ENCODE measurements at regions not wholly inside any gene's neighbourhood (a gene's known extent, or its start where the extent isn't known, plus 50 kb on each side); places are given as distances from the start of the nearest gene placed in this dataset.
A peak's percentile ranks its signal among the peaks of the same experiment; 100 is the strongest.

DNA sequence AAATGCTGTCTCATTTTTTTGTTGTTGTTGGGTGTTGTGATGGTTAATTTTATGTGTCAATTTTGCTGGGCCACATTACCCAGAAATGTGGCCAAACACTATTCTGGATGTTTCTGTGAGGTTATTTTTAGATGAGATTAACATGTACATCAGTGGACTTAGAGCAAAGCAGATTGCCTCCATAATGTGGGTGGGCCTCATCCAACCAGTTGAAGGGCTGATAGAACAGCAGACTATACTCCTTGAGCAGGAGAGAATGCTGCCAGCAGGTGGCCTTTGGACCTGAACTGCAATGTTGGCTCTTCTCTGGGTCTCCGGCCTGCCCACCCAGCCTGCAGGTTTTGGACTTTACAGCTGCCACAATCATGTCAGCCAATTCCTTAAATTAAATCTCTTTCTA, 169.0 kb downstream of the FTCDNL1 start:
- Mint-ChIP-seq H3K27ac (no peak overlapping the region), H3K9me3 (ENCODE audit: low read depth) (no peaks in the 10 kb centered on the region), H3K4me3 (no peak overlapping the region), H3K27me3 (peaks cover 8% of the 10 kb centered on the region), H3K4me1 (peaks cover 12% of the 10 kb centered on the region), H3K36me3 (ENCODE audit: low read depth) (no peaks in the 10 kb centered on the region)
- no peak for DNase-seq
- ChIA-PET POLR2A (no interaction called here), CTCF (no interaction called here)
- ATAC-seq = no peak
- intact Hi-C loops (cut with DNase I, micrococcal nuclease) = loop anchor here in 1 of 2 experiments (1.0 kb wide), 1 partner anchor 34 kb away; no protein-coding TSS in a partner anchor

DNA sequence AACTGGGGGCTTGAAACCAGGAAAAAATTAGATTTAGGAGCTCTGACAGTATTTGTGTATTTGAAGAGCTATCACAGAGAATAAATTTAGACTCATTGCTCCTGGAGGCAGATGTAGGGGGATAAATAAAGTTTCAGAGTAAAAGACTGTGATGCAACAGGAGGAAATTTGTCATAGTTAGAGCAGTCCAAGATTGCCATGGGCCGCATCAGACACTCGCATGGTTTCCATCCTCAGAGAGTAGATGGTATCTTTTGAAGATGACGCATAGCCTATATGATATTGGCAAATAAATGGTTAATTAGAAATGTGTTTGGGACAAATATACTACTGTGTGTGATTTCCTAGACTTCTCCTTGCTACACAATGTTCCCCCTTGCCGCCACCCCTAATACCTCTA, 170.5 kb downstream of the FTCDNL1 start:
- intact Hi-C loops (cut with DNase I, micrococcal nuclease) = no loop called here
- Mint-ChIP-seq H3K27ac (no peak overlapping the region), H3K4me3 (no peak overlapping the region), H3K36me3 (ENCODE audit: low read depth) (no peaks in the 10 kb centered on the region), H3K4me1 (peaks cover 9% of the 10 kb centered on the region), H3K27me3 (peaks cover 8% of the 10 kb centered on the region), H3K9me3 (ENCODE audit: low read depth) (no peaks in the 10 kb centered on the region)
- ATAC-seq (no peak), DNase-seq (no peak)
- ChIA-PET CTCF (no interaction called here), POLR2A (no interaction called here)

DNA sequence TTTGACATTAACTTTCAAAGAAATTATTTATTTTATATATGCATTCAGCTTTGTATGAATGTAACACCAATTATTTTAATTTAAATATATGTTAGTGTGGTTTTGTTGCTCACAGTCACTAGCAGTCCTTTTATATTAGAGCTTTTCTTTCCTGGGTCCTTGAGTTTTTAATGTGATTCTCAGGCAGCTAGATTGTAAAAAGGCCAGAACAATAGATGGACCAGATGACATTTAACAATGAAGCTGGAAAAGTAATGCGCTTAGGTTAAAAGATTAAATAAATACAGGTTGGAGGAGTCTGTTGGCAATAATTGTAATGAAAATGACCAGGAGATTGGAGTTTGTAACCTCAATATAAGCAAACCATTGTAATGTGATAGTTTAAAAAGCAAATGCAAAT, 171.1 kb downstream of the FTCDNL1 start:
- DNase-seq = no peak
- Mint-ChIP-seq H3K4me1 (peaks cover 3% of the 10 kb centered on the region), H3K36me3 (ENCODE audit: low read depth) (no peaks in the 10 kb centered on the region), H3K27me3 (peaks cover 8% of the 10 kb centered on the region), H3K4me3 (no peak overlapping the region), H3K27ac (no peak overlapping the region), H3K9me3 (ENCODE audit: low read depth) (no peaks in the 10 kb centered on the region)
- ChIA-PET POLR2A (no interaction called here), CTCF (no interaction called here)
- intact Hi-C loops (cut with DNase I, micrococcal nuclease) = no loop called here
- no peak for ATAC-seq

DNA sequence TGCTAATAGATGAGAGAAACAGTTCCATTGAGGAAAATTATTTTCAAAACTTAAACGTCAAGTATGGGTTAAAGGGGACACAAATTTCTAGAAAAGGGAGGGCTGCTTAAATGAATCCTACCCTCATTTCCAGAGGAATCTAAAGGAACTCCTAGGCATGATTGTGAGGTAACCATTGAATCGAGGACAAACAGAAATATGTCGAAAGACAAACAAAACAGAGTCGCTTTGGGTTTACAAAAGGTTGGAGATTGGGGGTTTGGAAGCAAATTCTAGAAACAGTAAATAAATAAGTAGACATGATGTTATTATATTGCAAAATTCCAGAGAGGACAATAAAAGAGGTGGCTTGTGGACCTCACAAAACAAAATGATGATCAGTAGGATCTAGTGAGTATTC, 173.1 kb downstream of the FTCDNL1 start:
- CTCF ChIA-PET = no interaction called here

DNA sequence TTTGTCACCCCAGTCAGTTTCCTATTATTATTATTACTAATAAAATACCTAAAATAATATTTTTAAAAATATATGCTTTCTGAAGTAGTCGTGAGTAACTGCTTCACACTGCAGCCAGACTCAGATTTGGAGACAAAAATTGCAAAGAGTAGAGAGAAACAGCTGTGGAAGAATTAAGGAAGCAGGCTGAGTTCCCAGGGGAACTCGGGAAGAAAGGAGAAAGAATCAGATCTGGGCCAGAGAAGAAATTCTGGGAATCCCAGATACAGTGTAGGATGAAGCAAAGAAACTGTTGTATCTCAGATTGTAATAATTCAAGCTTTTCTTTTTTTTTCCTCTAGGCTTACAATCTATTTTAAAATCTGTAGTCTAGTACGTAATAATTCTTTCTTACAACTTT, 182.3 kb downstream of the FTCDNL1 start:
- H3K9me3 Mint-ChIP-seq (ENCODE audit: low read depth) = no peaks in the 10 kb centered on the region
- ATAC-seq (no peak), DNase-seq (no peak)
- peaks cover 16% of the 10 kb centered on the region for H3K27me3 Mint-ChIP-seq
- POLR2A ChIA-PET = no interaction called here
- H3K36me3 Mint-ChIP-seq (ENCODE audit: low read depth) = no peaks in the 10 kb centered on the region
- no peak overlapping the region for H3K27ac Mint-ChIP-seq
- CTCF ChIA-PET = no interaction called here
- intact Hi-C loops (cut with DNase I, micrococcal nuclease) = no loop called here
- no peaks in the 10 kb centered on the region for H3K4me1 Mint-ChIP-seq
- H3K4me3 Mint-ChIP-seq = no peak overlapping the region

More for the DNA sequence above, 173.1 kb downstream of the FTCDNL1 start:
- Mint-ChIP-seq H3K9me3 (ENCODE audit: low read depth) (no peaks in the 10 kb centered on the region), H3K27me3 (peaks cover 8% of the 10 kb centered on the region), H3K36me3 (ENCODE audit: low read depth) (no peaks in the 10 kb centered on the region), H3K4me1 (no peaks in the 10 kb centered on the region), H3K4me3 (no peak overlapping the region), H3K27ac (no peak overlapping the region)
- POLR2A ChIA-PET = no interaction called here
- intact Hi-C loops (cut with DNase I, micrococcal nuclease) = no loop called here
- ATAC-seq (no peak), DNase-seq (no peak)

DNA sequence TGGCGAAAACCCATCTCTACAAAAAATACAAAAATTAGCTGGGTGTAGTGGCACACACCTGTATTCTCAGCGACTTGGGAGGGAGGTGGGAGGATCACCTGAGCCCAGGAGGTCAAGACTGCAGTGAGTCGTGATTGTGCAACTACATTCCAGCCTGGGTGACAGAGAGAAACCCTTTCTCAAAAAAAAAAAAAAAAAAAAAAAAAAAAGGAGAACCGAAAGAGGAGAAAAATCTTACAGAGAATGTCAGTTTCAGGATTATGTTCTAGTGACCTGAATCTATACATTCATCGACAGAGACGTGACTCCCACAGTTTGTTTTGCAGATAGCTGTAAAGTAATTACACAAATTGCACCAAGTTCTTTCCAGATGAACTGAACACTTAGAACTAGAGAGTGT, 187.8 kb downstream of the FTCDNL1 start:
- DNase-seq (no peak), ATAC-seq (no peak)
- POLR2A ChIA-PET = no interaction called here
- Mint-ChIP-seq H3K4me1 (no peaks in the 10 kb centered on the region), H3K4me3 (no peak overlapping the region), H3K27me3 (peaks cover 23% of the 10 kb centered on the region), H3K36me3 (ENCODE audit: low read depth) (peaks cover 1% of the 10 kb centered on the region), H3K9me3 (ENCODE audit: low read depth) (no peaks in the 10 kb centered on the region), H3K27ac (no peak overlapping the region)
- CTCF ChIA-PET = no interaction called here
- intact Hi-C loops (cut with DNase I, micrococcal nuclease) = no loop called here

DNA sequence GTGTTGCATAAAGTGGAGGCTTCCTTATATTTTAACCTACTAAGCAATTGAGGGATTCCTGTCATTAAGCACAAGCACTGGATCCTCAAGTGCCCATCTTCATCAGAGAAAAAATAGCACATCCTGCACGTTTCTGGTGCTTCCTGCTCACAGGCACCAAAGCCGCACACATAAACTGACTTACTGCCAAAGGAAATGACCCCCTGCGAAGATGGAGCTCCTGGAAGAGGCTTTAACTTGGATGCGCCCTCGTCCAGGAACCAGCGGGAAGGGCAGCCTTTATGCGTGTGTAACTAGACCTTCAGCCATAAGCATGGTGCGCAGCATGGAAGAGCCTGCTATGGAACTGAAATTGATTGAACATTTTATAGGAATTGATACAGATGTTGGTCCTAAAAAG, 188.7 kb downstream of the FTCDNL1 start:
- no peak overlapping the region for H3K4me3 Mint-ChIP-seq
- DNase-seq (no peak), ATAC-seq (no peak)
- POLR2A ChIA-PET = no interaction called here
- intact Hi-C loops (cut with DNase I, micrococcal nuclease) = no loop called here
- peaks cover 1% of the 10 kb centered on the region for H3K36me3 Mint-ChIP-seq (ENCODE audit: low read depth)
- CTCF ChIA-PET = no interaction called here
- peaks cover 7% of the 10 kb centered on the region for H3K9me3 Mint-ChIP-seq (ENCODE audit: low read depth)
- H3K4me1 Mint-ChIP-seq = no peaks in the 10 kb centered on the region
- H3K27me3 Mint-ChIP-seq = peaks cover 30% of the 10 kb centered on the region
- no peak overlapping the region for H3K27ac Mint-ChIP-seq

DNA sequence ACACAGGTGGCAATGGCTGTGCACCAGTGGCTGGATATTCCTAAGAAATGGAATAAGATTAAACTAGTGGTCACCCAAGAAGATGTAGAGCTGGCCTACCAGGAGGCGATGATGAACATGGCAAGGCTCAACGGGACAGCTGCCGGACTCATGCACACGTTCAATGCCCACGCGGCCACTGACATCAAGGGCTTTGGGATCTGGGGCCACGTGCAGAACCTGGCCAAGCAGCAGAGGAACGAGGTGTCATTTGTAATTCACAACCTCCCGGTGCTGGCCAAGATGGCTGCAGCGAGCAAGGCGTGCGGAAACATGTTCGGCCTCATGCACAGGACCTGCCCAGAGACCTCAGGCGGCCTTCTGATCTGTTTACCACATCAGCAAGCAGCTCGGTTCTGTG, 190.8 kb downstream of the FTCDNL1 start:
- ATAC-seq = no peak
- POLR2A ChIA-PET = no interaction called here
- H3K9me3 Mint-ChIP-seq (ENCODE audit: low read depth) = peaks cover 16% of the 10 kb centered on the region
- H3K27ac Mint-ChIP-seq = no peak overlapping the region
- peaks cover 1% of the 10 kb centered on the region for H3K36me3 Mint-ChIP-seq (ENCODE audit: low read depth)
- intact Hi-C loops (cut with DNase I, micrococcal nuclease) = no loop called here
- H3K4me3 Mint-ChIP-seq = no peak overlapping the region
- peaks cover 35% of the 10 kb centered on the region for H3K27me3 Mint-ChIP-seq
- CTCF ChIA-PET = no interaction called here
- no peaks in the 10 kb centered on the region for H3K4me1 Mint-ChIP-seq
- DNase-seq = no peak

DNA sequence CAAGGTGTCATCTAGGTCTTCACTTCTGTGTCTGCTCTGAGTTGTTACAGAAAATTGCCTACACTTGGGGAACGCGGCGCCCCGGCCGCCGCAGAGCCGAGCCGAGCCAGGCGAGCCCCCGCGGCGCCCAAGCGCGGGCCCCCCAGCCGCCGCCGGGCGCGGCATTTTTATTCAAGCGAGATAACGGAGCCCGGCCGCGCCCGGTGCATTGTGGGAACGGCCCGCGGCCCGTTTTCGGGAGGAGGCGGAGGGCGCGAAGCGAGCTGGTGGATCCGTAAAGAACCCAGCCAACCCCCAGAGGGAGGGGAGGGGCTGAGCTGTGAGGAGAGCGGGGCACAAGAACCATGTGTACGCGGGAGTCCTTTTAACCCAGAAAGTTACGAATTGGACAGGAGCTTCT, 191.8 kb downstream of the FTCDNL1 start:
- no peak overlapping the region for H3K4me3 Mint-ChIP-seq
- CTCF ChIA-PET = no interaction called here
- peak; percentile 57 for ATAC-seq

DNA sequence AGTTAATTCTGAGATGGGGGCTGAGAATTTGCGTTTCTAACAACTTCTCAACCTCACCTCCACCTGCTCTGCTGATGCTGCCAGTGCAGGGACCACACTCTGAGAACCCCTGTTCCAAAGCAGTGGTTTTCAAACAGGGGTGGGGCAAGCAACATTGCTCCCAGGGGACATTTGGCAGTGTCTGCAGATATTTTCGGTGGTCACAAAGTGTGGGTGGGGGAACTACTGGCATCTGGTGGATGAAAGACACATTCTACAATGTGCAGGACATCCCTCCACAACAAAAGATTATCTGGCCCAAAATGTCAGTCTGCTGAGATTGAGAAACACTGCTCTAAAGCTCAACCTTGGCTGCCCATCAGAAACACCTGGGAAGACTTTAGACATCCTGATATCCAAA, 188.7 kb upstream of the SATB2 start:
- H3K4me3 Mint-ChIP-seq = no peak overlapping the region
- H3K27ac Mint-ChIP-seq = no peak overlapping the region
- H3K27me3 Mint-ChIP-seq = peaks cover 4% of the 10 kb centered on the region
- DNase-seq (no peak), ATAC-seq (no peak)
- ChIA-PET POLR2A (no interaction called here), CTCF (no interaction called here)
- intact Hi-C loops (cut with DNase I, micrococcal nuclease) = no loop called here
- no peaks in the 10 kb centered on the region for H3K4me1 Mint-ChIP-seq
- no peaks in the 10 kb centered on the region for H3K36me3 Mint-ChIP-seq (ENCODE audit: low read depth)
- no peaks in the 10 kb centered on the region for H3K9me3 Mint-ChIP-seq (ENCODE audit: low read depth)

More for the DNA sequence above, 191.8 kb downstream of the FTCDNL1 start:
- Mint-ChIP-seq H3K36me3 (ENCODE audit: low read depth) (peaks cover 1% of the 10 kb centered on the region), H3K9me3 (ENCODE audit: low read depth) (peaks cover 20% of the 10 kb centered on the region), H3K4me1 (no peaks in the 10 kb centered on the region), H3K27me3 (peaks cover 35% of the 10 kb centered on the region), H3K27ac (no peak overlapping the region)
- intact Hi-C loops (cut with DNase I, micrococcal nuclease) = no loop called here
- peak; percentile 51 for DNase-seq
- POLR2A ChIA-PET = no interaction called here

DNA sequence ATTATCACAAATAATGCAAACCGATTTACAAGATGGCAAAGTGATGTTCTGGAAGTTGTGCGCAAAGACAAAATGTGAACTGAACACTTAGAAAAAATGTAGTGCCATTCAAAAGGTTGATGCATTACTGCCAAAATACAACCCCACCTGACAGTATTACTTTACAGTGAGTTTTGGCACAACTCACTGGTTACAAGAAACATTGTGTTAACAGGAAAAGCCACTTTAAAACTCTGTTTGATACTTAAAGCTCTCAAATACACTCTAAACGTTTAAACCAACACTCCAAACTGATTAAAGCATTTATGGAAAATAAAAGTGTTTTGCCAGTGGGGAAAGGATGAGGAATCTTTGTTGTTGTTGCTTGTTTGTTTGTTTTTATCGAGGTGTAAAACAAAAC, 173.4 kb upstream of the SATB2 start:
- ChIA-PET POLR2A (no interaction called here), CTCF (interaction anchor here (0.6 kb wide), 1 partner anchor 283 kb away, joined by 3 read pairs; no protein-coding TSS in a partner anchor)
- Mint-ChIP-seq H3K4me3 (no peak overlapping the region), H3K36me3 (ENCODE audit: low read depth) (no peaks in the 10 kb centered on the region), H3K27me3 (peaks cover 2% of the 10 kb centered on the region), H3K9me3 (ENCODE audit: low read depth) (no peaks in the 10 kb centered on the region), H3K4me1 (no peaks in the 10 kb centered on the region), H3K27ac (no peak overlapping the region)
- DNase-seq (no peak), ATAC-seq (no peak)
- intact Hi-C loops (cut with DNase I, micrococcal nuclease) = no loop called here

DNA sequence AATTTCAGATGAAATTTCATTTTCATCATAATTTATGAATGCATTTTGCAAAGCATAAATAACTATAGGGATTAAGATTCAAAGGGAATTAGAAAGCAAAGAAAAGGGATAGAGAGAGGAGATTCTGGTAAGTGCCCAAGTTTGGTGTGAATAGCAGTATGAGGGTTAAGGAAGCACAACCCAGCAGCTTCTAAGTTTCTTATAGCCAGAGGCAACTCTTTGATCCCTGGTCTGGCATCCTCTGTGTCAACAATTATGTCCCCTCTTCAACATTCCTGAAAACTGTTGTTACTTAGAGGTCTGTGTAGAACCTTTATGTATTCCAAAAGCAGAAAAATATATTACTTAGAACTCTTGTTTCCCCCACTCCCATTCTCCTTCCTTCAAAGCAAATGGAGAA, 171.6 kb upstream of the SATB2 start:
- H3K4me3 Mint-ChIP-seq = no peak overlapping the region
- H3K4me1 Mint-ChIP-seq = no peaks in the 10 kb centered on the region

DNA sequence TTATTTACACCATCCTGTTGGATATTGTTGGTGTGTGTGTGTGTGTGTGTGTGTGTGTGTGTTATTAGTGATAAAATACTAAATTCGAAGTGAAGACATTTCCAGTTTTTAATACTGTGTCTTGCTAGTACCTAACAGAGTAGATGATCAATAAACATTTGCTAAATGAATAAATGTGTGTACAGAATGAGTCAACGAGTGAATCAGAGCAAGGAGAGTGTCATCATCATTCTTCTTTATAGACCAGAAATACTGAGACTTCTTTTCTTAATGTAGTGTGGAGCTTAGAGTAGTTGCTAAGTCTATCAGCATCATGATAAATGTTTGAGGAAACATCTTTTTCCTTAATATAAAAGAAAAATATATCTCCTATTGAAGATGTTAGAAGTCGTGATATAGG, 169.7 kb upstream of the SATB2 start:
- no peak for DNase-seq
- Mint-ChIP-seq H3K9me3 (ENCODE audit: low read depth) (no peaks in the 10 kb centered on the region), H3K4me3 (no peak overlapping the region), H3K27ac (no peak overlapping the region), H3K4me1 (no peaks in the 10 kb centered on the region), H3K36me3 (ENCODE audit: low read depth) (no peaks in the 10 kb centered on the region), H3K27me3 (peaks cover 3% of the 10 kb centered on the region)
- intact Hi-C loops (cut with DNase I, micrococcal nuclease) = no loop called here
- no peak for ATAC-seq
- ChIA-PET CTCF (no interaction called here), POLR2A (no interaction called here)

More for the DNA sequence above, 171.6 kb upstream of the SATB2 start:
- no peak for DNase-seq
- POLR2A ChIA-PET = no interaction called here
- H3K36me3 Mint-ChIP-seq (ENCODE audit: low read depth) = no peaks in the 10 kb centered on the region
- H3K27me3 Mint-ChIP-seq = no peaks in the 10 kb centered on the region
- intact Hi-C loops (cut with DNase I, micrococcal nuclease) = no loop called here
- CTCF ChIA-PET = interaction anchor here (1.2 kb wide), 1 partner anchor 43 kb away, joined by 3 read pairs; no protein-coding TSS in a partner anchor
- no peaks in the 10 kb centered on the region for H3K9me3 Mint-ChIP-seq (ENCODE audit: low read depth)
- ATAC-seq = no peak
- H3K27ac Mint-ChIP-seq = no peak overlapping the region

Measured in activated CD4-positive, alpha-beta T cell treated with anti-CD3 and anti-CD28 coated beads for 36 hours (primary cell).